ENCODE measurements at regions not wholly inside any gene's neighbourhood (a gene's known extent, or its start where the extent isn't known, plus 50 kb on each side); places are given as distances from the start of the nearest gene placed in this dataset.

GRCh38 chr5:68093455-68094159, 121.9 kb upstream of the PIK3R1 start:
- TF ChIP-seq POLR2AphosphoS5 (IDR thresholded peaks at IDR 0.05; ENCODE audit: low read depth, low read length) (no peak), PAX5 (IDR thresholded peaks at IDR 0.05; ENCODE audit: insufficient read depth, low read length, severe bottlenecking) (no peak)
- FAIRE-seq (no peak), DNase-seq (ENCODE audit: insufficient read length, low spot score) (no peak)

GRCh38 chr5:68088302-68088701, 127.3 kb upstream of the PIK3R1 start:
- FAIRE-seq, result no peak

GRCh38 chr5:68087866-68088265, 127.7 kb upstream of the PIK3R1 start:
- DNase-seq (ENCODE audit: insufficient read length, low spot score), result no peak
- FAIRE-seq, result no peak
- no peak for TF ChIP-seq POLR2A (IDR thresholded peaks at IDR 0.05; ENCODE audit: low read depth, low read length)
- no peak for TF ChIP-seq TAF1 (IDR thresholded peaks at IDR 0.05; ENCODE audit: low read depth, low read length)
- TF ChIP-seq SPI1 (IDR thresholded peaks at IDR 0.05; ENCODE audit: low read depth, low read length), result no peak
- no peak for TF ChIP-seq POLR2AphosphoS5 (IDR thresholded peaks at IDR 0.05; ENCODE audit: low read depth, low read length)
- no peak for TF ChIP-seq PAX5 (IDR thresholded peaks at IDR 0.05; ENCODE audit: insufficient read depth, low read length, severe bottlenecking)
- no peak for TF ChIP-seq POU2F2 (IDR thresholded peaks at IDR 0.05; ENCODE audit: low read depth, low read length)

More at GRCh38 chr5:68088302-68088701, 127.3 kb upstream of the PIK3R1 start:
- no peak for DNase-seq (ENCODE audit: insufficient read length, low spot score)
- TF ChIP-seq POLR2A (IDR thresholded peaks at IDR 0.05; ENCODE audit: low read depth, low read length) (no peak), PAX5 (IDR thresholded peaks at IDR 0.05; ENCODE audit: insufficient read depth, low read length, severe bottlenecking) (no peak), POU2F2 (IDR thresholded peaks at IDR 0.05; ENCODE audit: low read depth, low read length) (no peak), SPI1 (IDR thresholded peaks at IDR 0.05; ENCODE audit: low read depth, low read length) (no peak), TAF1 (IDR thresholded peaks at IDR 0.05; ENCODE audit: low read depth, low read length) (no peak), POLR2AphosphoS5 (IDR thresholded peaks at IDR 0.05; ENCODE audit: low read depth, low read length) (no peak)

- FAIRE-seq, result no peak
- TF ChIP-seq SPI1 (IDR thresholded peaks at IDR 0.05; ENCODE audit: low read depth, low read length) (no peak), POU2F2 (IDR thresholded peaks at IDR 0.05; ENCODE audit: low read depth, low read length) (no peak), POLR2AphosphoS5 (IDR thresholded peaks at IDR 0.05; ENCODE audit: low read depth, low read length) (no peak), PAX5 (IDR thresholded peaks at IDR 0.05; ENCODE audit: insufficient read depth, low read length, severe bottlenecking) (no peak), TAF1 (IDR thresholded peaks at IDR 0.05; ENCODE audit: low read depth, low read length) (no peak), POLR2A (IDR thresholded peaks at IDR 0.05; ENCODE audit: low read depth, low read length) (no peak)
Observed at GRCh38 chr5:68086857-68087256, 128.7 kb upstream of the PIK3R1 start.

GRCh38 chr5:68086439-68086838, 129.1 kb upstream of the PIK3R1 start:
- no peak for TF ChIP-seq POU2F2 (IDR thresholded peaks at IDR 0.05; ENCODE audit: low read depth, low read length)
- TF ChIP-seq POLR2A (IDR thresholded peaks at IDR 0.05; ENCODE audit: low read depth, low read length), result no peak
- no peak for TF ChIP-seq POLR2AphosphoS5 (IDR thresholded peaks at IDR 0.05; ENCODE audit: low read depth, low read length)
- no peak for TF ChIP-seq PAX5 (IDR thresholded peaks at IDR 0.05; ENCODE audit: insufficient read depth, low read length, severe bottlenecking)
- no peak for TF ChIP-seq SPI1 (IDR thresholded peaks at IDR 0.05; ENCODE audit: low read depth, low read length)
- no peak for TF ChIP-seq TAF1 (IDR thresholded peaks at IDR 0.05; ENCODE audit: low read depth, low read length)
- FAIRE-seq, result no peak
- DNase-seq (ENCODE audit: insufficient read length, low spot score), result no peak

More at GRCh38 chr5:68086857-68087256, 128.7 kb upstream of the PIK3R1 start:
- DNase-seq (ENCODE audit: insufficient read length, low spot score), result no peak

GRCh38 chr5:68084396-68084795, 131.2 kb upstream of the PIK3R1 start:
- FAIRE-seq (no peak), DNase-seq (ENCODE audit: insufficient read length, low spot score) (no peak)
- TF ChIP-seq POU2F2 (IDR thresholded peaks at IDR 0.05; ENCODE audit: low read depth, low read length), result no peak
- TF ChIP-seq TAF1 (IDR thresholded peaks at IDR 0.05; ENCODE audit: low read depth, low read length), result no peak
- no peak for TF ChIP-seq PAX5 (IDR thresholded peaks at IDR 0.05; ENCODE audit: insufficient read depth, low read length, severe bottlenecking)
- TF ChIP-seq POLR2A (IDR thresholded peaks at IDR 0.05; ENCODE audit: low read depth, low read length), result no peak
- no peak for TF ChIP-seq POLR2AphosphoS5 (IDR thresholded peaks at IDR 0.05; ENCODE audit: low read depth, low read length)
- no peak for TF ChIP-seq SPI1 (IDR thresholded peaks at IDR 0.05; ENCODE audit: low read depth, low read length)

GRCh38 chr5:68080282-68081050, 135.1 kb upstream of the PIK3R1 start:
- TF ChIP-seq POLR2A (IDR thresholded peaks at IDR 0.05; ENCODE audit: low read depth, low read length) (no peak), POU2F2 (IDR thresholded peaks at IDR 0.05; ENCODE audit: low read depth, low read length) (no peak)
- no peak for FAIRE-seq

GRCh38 chr5:68077349-68077894, 138.1 kb upstream of the PIK3R1 start:
- FAIRE-seq (no peak), DNase-seq (ENCODE audit: insufficient read length, low spot score) (no peak)
- TF ChIP-seq POLR2AphosphoS5 (IDR thresholded peaks at IDR 0.05; ENCODE audit: low read depth, low read length) (no peak), TAF1 (IDR thresholded peaks at IDR 0.05; ENCODE audit: low read depth, low read length) (no peak), POU2F2 (IDR thresholded peaks at IDR 0.05; ENCODE audit: low read depth, low read length) (no peak), SPI1 (IDR thresholded peaks at IDR 0.05; ENCODE audit: low read depth, low read length) (no peak), PAX5 (IDR thresholded peaks at IDR 0.05; ENCODE audit: insufficient read depth, low read length, severe bottlenecking) (no peak), POLR2A (IDR thresholded peaks at IDR 0.05; ENCODE audit: low read depth, low read length) (no peak)

More at GRCh38 chr5:68080282-68081050, 135.1 kb upstream of the PIK3R1 start:
- no peak for DNase-seq (ENCODE audit: insufficient read length, low spot score)

GRCh38 chr5:68074633-68075032, 140.9 kb upstream of the PIK3R1 start:
- DNase-seq (ENCODE audit: insufficient read length, low spot score), result no peak
- TF ChIP-seq TAF1 (IDR thresholded peaks at IDR 0.05; ENCODE audit: low read depth, low read length) (no peak), POU2F2 (IDR thresholded peaks at IDR 0.05; ENCODE audit: low read depth, low read length) (no peak), SPI1 (IDR thresholded peaks at IDR 0.05; ENCODE audit: low read depth, low read length) (no peak), PAX5 (IDR thresholded peaks at IDR 0.05; ENCODE audit: insufficient read depth, low read length, severe bottlenecking) (no peak), POLR2AphosphoS5 (IDR thresholded peaks at IDR 0.05; ENCODE audit: low read depth, low read length) (no peak), POLR2A (IDR thresholded peaks at IDR 0.05; ENCODE audit: low read depth, low read length) (no peak)
- no peak for FAIRE-seq
